ENCODE measurements at regions not wholly inside any gene's neighbourhood (a gene's known extent, or its start where the extent isn't known, plus 50 kb on each side); places are given as distances from the start of the nearest gene placed in this dataset.

- POLR2A ChIA-PET: no interaction called here
- CTCF ChIA-PET: no interaction called here
- H3K4me3 ChIP-seq (ENCODE audit: low read depth, low read length): no peak overlapping the region
- TF ChIP-seq, protein P1, sequence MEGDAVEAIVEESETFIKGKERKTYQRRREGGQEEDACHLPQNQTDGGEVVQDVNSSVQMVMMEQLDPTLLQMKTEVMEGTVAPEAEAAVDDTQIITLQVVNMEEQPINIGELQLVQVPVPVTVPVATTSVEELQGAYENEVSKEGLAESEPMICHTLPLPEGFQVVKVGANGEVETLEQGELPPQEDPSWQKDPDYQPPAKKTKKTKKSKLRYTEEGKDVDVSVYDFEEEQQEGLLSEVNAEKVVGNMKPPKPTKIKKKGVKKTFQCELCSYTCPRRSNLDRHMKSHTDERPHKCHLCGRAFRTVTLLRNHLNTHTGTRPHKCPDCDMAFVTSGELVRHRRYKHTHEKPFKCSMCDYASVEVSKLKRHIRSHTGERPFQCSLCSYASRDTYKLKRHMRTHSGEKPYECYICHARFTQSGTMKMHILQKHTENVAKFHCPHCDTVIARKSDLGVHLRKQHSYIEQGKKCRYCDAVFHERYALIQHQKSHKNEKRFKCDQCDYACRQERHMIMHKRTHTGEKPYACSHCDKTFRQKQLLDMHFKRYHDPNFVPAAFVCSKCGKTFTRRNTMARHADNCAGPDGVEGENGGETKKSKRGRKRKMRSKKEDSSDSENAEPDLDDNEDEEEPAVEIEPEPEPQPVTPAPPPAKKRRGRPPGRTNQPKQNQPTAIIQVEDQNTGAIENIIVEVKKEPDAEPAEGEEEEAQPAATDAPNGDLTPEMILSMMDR (IDR thresholded peaks at IDR 0.05; ENCODE audit: insufficient read depth, low read length, missing control alignments): no peak
- DNase-seq (ENCODE audit: low read depth, low spot score): no peak
These were observed 353.8 kb downstream of the PREX1 start for GRCh38 chr20:48474022-48474421.

GRCh38 chr20:48471759-48472408 lies 355.9 kb downstream of the PREX1 start:
- POLR2A ChIA-PET: interaction anchor here (0.6 kb wide), 1 partner anchor 11 kb away, joined by 4 read pairs; no protein-coding TSS in a partner anchor
- TF ChIP-seq, protein P1 (IDR thresholded peaks at IDR 0.05; ENCODE audit: insufficient read depth, low read length, missing control alignments): no peak
- no peak overlapping the region for H3K4me3 ChIP-seq (ENCODE audit: low read depth, low read length)
- no peak for DNase-seq (ENCODE audit: low read depth, low spot score)
- CTCF ChIA-PET: no interaction called here

- H3K4me3 ChIP-seq (ENCODE audit: low read depth, low read length): no peak overlapping the region
- no peak for DNase-seq (ENCODE audit: low read depth, low spot score)
- POLR2A ChIA-PET: no interaction called here
- TF ChIP-seq, protein P1 (IDR thresholded peaks at IDR 0.05; ENCODE audit: insufficient read depth, low read length, missing control alignments): no peak
- CTCF ChIA-PET: no interaction called here
These were observed 356.6 kb downstream of the PREX1 start for GRCh38 chr20:48471176-48471575.

DNA sequence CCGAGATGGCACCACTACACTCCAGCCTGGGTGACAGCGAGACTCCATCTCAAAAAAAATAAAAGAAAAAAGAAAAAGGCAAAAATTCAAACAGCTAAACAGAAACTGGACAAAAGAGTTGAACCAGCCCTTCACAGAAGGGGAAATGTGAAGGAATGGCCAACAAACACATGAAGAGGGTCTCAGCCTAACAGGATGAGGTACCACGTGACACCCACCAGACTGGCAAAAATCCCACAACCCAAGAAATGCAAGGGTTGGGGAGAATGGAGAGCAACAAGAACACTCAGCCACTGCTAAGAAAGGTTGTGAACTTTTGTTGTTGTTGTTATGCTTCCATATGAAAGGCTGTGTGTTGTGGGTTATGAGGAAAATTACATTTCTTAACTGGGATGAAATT lies 357.7 kb downstream of the PREX1 start:
- H3K4me3 ChIP-seq (ENCODE audit: low read depth, low read length): no peak overlapping the region
- DNase-seq (ENCODE audit: low read depth, low spot score): no peak
- TF ChIP-seq, protein P1 (IDR thresholded peaks at IDR 0.05; ENCODE audit: insufficient read depth, low read length, missing control alignments): no peak
- ChIA-PET POLR2A (no interaction called here), CTCF (no interaction called here)

DNA sequence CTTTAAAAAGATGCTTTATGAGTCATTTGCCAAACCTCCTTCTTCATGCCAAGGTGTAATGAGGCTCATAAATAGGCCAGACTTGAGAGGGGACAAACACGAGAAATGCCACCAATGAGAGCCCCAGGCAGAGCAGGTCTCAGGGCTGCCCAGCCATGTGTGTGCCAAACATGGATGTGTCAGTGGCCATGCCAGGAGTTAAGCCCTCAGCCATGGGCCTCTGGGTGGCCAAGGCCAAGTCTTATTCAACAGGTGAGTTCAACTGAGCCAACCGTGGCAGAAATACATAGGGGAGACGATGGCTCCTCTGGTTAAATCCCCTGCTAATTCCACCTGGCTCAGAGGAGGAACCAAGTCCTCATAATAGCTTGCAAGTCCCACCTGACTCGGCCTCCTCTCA lies 358.8 kb downstream of the PREX1 start:
- CTCF ChIA-PET: no interaction called here
- no peak for DNase-seq (ENCODE audit: low read depth, low spot score)
- no peak overlapping the region for H3K4me3 ChIP-seq (ENCODE audit: low read depth, low read length)
- POLR2A ChIA-PET: no interaction called here
- TF ChIP-seq, protein P1 (IDR thresholded peaks at IDR 0.05; ENCODE audit: insufficient read depth, low read length, missing control alignments): no peak

DNA sequence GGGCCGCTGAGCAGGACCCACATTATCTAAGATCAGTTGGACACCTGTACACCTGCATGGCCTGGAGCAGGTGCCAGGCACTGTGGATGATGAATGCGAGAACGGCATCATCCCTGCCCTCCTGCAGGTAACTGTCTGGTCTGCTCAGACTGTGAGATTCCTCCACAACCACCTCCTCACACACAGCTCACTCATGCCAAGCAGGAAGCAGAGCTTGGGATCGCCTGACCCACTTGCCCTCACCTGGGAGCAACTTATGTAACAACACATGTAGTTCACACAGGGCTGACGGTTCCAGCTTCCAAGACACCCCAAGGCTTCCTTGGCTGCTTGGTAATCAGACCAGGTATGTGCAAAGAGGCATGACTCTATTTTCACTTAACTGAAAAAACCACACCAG lies 359.2 kb downstream of the PREX1 start:
- TF ChIP-seq, protein P1 (IDR thresholded peaks at IDR 0.05; ENCODE audit: insufficient read depth, low read length, missing control alignments): no peak
- DNase-seq (ENCODE audit: low read depth, low spot score): no peak
- H3K4me3 ChIP-seq (ENCODE audit: low read depth, low read length): no peak overlapping the region
- ChIA-PET CTCF (no interaction called here), POLR2A (no interaction called here)

Measured in AG04449 (cell line).